Hematopoietic multipotent progenitor cell treated with erythropoietin and hydrocortisone succinate and interleukin-3 and kit ligand, for 4 days (in vitro differentiated cells): ENCODE measurements at regions not wholly inside any gene's neighbourhood (a gene's known extent, or its start where the extent isn't known, plus 50 kb on each side); places are given as distances from the start of the nearest gene placed in this dataset.

ENCODE experiments used
- DNase-seq: peaks from one replicate; pipeline ENCODE4 v3.0.0-alpha.2; 2015

DNA sequence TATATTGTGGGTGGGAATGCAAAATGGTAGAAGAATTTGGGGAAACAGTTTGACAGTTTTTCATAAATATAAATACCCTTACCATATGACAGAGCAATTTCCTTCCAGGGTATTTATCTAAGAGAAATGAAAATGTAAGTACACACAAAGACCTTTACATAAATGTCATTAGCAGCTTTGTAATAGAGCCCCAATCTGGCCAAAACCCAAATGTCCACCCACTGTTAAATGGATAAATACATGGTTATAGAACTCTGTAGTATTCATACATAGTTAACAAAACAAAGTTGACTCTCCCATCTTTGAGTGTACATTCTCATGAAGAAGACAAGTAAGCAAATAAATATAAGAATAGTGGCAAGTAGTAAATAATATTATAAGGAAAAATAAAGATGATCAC lies 514.8 kb upstream of the NOX3 start:
- no peak for DNase-seq

DNA sequence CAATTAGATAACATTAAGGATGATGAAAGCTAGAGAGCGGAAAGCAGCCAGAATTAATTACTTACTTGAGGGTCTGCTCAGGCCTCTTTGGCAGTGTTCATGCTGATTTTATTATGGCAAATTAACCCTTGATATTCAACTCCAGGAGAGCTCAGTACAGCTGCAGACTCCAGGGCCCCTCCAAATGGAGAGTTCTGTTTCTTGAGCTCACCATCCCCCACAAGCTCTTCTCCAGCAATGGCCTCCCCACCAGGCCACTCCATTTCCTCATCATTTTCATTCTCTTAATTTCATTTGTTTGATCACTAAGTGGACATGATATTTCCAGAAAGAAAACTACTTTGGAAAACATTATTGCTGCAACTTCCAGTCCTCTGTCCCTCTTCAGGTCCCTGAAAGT lies 513.3 kb upstream of the NOX3 start:
- no peak for DNase-seq

DNA sequence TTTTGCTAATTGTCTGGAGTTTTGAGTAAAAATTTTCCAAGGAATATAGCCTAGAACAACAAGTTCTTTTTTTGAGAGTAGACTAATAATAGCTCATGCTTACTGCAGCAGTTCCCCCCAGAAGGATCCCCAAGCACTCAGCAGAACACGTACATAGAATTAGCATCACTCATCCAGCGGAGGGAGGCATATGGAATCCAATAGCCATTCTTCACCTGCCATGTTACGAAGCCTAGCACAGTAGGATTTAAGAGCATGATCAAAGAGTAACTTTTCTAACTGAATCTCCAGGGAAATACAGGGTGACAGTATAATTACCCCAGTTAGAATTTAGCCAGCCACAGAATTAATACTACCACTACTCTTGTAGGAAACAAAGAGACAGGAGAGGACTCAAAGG lies 511.7 kb upstream of the NOX3 start:
- no peak for DNase-seq

DNA sequence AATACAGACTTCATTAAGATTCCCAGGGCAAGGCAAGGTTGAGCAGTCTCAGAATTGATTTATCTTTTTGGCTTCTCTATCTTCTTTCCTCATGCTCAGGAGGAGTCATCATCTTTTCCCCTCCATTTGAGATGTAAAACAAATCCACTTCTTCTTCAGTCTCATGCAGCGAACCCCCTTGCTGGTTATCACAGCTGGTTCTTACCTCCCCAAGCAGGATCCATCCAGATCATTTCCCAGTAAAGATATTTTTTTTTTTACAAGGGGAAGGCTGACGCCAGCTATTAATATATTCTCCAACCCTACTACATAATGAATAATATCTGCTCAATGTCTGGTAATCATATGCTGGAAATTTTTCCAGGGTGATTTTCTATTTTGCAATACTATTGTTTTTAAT lies 508.9 kb upstream of the NOX3 start:
- no peak for DNase-seq

DNA sequence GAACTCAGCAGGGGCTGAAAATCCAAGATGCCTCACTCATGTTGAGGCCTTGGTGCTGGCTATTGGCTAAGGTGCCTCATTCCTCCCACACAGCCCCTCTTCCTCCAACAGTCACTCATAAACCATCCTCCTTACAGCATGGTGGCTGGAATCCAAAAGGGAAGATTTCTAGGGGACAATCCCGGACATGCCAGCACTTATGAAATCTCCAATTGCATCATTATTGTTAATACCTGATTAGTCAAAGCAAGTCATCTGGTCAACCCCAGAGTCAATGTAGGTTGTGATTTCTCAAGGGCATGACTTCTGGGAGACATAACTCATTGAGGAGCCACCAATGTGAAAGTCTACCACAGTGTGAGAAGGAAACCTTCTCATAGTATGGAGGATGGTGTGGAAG lies 506.6 kb upstream of the NOX3 start:
- DNase-seq, result no peak

DNA sequence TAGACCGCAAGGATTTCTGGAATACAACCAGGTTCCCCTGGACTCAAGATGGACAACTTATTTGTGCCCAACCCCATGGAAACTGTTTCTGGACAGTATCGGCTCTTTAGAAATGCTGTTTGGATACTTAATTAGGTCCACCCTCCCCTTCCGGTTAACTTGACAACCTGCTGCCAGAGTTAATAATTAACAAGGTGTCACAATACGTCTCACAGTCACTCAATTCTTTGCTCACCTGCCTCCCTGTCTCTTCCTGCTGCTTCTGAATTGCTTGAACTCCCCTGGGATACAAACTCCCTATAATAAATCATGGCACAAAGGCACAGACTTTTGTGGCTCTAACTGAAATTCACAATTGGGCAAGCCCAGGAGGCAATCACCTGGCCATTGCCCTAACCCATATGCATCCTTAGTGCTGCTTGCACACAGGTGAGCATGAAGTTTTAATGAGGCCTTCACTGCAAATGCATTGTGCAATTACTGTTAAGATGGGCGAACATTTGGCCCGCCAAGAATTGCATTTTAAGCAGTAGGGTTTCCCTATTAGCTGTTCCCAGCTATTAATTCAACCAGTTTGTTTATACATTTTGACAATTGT lies 504.4 kb upstream of the NOX3 start:
- no peak for DNase-seq

DNA sequence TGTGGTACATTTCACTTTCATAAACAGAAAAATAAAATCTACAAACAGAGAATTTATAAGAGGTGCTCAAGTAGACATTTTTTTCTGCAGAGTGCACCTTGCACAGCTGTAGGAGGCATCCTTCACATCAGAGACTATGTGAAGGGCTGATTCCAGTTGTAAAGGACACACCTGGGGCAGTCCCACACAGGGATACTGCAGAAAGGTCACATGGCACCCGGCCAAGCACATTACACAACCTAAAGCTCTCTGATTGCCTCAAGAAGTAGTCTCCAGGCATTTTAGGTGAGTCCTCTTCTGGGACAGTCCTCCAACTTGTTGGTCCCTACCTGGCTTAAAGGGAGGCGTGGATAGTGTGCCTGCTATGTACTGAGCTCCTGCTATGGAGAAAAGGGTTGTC lies 502.9 kb upstream of the NOX3 start:
- no peak for DNase-seq

DNA sequence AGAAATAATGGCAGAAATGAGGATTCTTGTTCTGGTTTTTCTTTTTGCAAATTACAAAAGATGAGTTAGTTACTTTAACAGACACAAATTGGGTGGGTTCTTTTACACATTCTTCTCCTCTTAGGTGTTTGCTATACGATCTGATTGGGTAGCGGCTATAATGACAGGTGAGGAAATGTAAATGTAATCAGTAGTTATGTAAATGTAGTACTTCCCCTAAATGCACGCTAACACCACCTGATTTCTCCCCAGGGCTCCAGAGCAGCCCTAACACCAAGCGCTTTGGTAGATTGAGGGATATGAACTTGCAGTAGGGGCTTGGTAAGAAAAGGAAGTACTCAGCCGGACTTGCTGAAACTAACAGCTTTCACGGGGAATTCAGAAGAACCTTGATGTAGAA lies 499.4 kb upstream of the NOX3 start:
- peak; percentile 49 for DNase-seq

DNA sequence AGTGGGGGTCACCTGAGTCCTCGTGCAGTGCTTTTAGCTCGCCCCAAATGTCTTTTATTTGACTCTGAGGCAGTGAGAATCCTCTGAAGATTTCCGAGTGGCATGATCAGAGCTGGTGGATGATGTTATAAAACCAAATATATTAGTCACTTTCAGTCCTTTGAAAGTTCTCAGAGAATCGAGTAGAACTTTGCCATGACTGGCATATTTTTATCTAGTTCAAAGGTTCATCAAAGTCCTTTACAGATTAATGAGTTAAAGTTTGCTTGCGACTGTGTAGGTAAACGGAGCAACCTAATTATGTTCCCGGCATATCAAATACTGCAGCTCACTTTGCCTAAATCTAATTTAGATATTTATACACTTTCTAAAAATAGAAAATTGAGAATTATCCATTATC lies 498.5 kb upstream of the NOX3 start:
- no peak for DNase-seq

DNA sequence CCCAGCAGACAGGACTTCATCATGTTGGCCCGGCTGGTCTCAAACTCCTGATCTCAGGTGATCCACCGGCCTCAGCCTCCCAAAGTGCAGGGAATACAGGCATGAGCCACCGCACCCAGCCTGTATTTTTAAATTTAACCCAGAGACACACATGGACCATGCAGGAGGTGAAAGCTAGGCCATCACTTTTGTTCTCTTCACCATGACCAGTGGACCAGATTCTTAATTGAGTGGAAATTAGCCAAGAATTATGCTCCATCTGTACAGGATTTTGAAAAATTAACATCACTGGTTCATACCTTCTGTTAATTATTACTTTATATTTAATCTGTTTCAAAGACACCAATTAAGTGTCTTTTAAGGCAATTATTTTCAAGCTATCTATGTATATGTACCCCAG lies 493.6 kb upstream of the NOX3 start:
- no peak for DNase-seq

DNA sequence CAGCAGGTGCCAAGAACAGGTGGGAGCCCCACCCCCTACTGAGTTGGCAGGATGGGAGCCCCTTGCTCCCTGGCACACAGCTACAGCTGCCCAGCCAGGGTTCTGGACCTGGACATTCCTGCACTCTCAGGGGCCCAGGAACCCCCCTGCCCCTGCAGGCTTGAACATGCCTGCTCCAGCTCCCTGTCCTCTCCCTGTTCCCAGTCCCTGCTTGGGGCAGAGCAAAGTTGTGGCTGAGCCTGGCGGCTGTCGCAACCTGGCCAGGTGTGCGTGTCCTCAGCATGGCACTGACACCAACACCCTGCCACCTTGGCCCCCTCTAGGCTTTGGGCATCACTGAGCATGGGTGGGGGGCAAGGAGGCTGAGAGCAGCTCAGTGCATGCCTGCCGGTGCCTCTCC lies 491.2 kb upstream of the NOX3 start:
- no peak for DNase-seq

DNA sequence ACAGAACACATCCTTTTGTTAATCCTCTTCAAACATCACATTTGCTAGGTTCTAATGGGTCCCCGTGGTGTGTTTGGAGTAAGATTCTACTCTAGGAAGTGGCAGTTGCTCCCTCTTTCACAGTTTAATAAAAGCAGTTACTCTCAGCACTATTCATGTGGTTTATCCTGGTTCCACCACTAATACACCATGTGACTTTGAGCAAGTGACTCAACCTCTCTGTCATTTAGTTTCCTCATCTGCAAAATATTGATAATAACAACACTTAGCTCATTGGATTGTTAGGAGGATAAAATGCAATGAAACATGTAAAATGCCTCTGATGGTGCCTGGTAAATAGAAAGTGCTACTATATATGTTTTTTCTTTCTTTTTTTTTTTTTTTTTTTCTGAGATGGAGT lies 488.0 kb upstream of the NOX3 start:
- peak; percentile 5 for DNase-seq

DNA sequence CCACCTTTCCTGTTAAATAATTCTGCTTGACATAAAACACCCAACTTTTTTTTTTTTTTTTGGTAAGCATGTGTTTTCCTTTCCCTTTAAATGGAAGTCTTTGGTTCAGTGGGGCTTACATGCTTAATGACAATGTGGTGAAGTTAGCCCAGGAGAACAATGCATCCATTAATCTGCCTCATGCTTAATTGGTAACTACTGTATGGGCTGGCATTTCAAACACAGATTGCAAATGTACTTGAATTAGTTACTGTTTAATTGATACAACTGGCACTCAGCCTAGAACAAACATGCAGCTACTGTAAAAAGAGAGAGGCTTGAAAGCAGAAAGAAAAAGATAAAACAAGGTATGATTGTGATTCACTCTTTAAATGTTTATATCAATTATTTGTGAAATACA lies 483.6 kb upstream of the NOX3 start:
- no peak for DNase-seq

DNA sequence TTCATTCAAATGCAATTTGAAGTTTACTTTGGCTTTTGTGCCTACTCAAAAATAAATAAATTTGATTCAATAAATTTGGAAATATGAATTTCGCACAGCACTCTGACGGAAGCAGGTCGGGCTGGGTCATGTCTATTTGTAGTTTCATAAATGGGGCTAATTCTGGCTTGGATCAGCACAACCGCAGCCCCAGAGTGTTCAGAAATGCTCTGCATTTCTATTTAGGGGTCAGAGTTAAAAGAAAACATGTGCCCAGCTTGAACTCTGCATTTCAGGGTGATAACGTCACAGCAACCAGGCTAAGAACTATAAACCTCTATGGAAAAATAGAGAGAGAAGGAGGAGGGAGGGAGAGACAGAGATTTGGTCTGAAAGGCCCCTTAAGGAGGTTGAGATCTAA lies 480.9 kb upstream of the NOX3 start:
- DNase-seq, result no peak

DNA sequence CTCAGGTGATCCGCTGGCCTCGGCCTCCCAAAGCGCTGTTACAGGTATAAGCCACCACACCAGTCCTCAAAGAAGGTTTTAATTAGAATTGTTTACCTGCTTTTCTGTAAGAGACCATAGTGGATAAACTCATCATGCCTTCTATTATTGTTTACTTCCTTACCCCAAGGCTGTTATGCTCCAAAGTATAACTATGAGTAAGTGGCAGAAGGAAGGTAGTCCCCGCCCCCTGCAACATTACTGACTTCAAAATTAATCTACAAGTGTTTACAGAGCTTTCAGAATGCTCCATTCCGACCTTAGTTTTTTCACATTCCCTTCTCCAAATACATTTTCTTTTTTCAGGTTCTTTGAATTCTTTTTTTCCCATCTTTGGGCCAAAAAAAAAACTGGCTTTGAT lies 480.5 kb upstream of the NOX3 start:
- no peak for DNase-seq

DNA sequence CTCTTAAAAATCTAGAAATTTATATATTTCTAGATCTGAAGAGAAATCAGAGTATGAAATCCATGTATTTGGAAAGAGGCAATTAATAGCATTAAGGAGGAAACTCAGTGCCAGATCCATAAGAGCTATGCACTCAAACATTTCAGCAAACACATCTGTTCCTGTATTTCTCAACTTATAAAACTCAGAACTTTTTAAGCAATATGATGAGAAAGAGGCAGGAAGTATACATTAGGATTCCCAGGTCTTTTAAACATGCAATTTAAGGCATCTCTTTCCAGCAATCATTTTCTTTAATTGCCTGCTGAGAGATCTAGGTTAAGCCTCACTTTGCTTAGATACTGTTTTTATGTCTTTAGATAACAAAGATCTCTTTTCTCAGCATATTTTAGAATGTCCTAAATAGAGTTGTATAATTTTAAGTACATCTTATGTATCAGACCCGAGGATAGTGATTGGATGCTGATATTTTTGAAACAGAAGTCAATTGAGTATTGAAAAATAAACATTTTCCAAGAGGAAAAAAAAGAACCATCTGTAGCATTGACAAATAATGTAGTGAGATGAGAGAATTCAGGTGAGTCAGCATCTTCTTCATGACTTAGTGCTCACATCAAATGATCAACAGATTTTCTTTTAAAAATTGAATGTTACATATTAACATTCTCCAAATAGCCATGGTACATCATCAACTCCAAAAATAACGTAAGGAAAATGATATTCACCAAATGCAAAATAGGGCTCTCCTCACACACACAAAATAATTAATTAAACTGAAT lies 461.4 kb upstream of the NOX3 start:
- DNase-seq, result no peak

DNA sequence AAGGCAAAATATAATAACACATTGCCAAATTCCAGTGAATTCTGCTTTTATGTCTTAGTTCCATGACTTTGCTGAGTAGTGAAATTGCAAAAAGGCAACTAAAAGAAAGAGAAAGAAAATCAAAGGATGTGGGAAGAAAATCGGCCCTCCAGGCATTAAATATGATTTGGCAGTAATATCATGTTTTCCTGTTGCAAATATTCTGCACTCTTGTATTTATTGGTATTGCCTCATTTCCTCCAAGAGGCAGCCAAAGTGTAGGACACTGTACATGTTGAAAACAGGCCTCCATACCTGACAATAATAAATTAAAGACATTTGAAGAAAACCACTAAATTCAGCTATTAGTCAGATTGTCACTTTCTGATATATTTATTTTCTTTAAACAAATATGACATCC lies 460.0 kb upstream of the NOX3 start:
- DNase-seq, result no peak

DNA sequence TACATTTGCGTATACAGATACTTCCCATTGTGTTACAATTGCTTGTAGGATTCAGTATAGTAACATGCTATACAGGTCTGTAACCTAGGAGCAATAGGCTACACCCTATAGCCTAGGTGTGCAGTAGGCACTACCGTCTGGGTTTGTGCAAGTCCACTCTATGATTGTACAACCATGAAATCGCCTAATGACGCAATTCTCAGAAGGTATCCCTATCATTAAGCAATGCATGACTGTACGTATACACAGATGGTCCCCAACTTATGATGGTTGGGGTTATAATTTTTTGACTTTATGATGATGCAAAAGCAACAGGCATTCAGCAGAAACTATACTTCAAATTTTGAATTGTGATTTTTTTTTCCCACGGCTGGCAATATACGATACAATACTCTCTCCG lies 458.2 kb upstream of the NOX3 start:
- no peak for DNase-seq

DNA sequence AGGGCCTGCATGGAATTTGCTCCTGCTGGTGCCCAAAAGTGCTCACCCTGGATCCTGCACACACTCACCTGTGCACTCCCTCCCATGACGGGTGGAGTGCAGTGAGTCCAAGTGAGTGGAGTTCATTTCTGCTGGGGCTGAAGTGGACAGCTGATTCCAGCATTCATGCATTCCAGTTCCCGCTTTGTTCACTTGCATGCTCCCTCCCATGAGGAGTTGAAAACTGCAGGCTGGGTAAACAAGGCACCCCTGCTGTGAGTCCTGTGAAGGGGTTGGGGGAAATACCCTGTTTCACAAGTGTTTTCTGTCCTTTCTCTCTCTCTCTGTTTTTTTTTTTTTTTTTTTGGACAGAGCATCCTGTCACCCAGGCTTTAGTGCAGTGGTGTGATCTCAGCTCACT lies 454.1 kb upstream of the NOX3 start:
- DNase-seq, result no peak

DNA sequence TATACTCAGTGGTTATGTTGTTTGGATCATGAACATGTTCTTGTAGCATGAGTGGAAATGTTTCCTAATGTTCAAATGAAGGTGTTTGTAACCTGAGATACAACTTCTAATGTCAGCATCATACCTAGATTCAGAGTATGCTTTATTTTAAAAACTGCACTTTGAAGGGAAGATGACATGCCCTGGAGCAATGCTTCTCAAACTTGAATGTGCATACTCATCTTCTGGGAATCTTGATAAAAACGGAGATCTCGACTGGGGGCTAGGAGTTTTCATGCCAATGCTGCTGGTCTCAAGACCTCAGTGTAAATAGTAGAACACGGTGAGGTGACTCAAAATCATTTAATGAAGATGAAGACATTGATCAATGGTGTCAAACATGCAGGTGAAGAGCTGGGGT lies 440.0 kb upstream of the NOX3 start:
- no peak for DNase-seq

DNA sequence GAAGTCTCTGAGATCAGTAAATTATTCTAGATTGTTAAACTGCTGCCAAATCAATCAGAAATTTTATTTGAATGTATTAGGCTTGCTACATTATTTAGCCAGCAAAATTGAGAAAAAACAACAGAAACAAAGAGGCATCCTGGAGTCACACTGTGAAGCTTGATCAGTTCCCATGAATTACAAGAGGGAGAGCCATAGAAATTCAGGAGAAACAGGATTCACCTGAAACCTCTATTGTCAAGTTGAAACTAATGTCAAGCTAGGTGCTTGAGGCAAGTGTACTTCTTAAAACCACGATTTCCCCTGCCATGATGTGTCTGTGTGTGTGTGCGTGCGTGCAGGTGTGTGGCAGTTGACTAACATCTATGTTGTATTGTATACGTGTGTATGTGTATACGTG lies 439.1 kb upstream of the NOX3 start:
- no peak for DNase-seq

DNA sequence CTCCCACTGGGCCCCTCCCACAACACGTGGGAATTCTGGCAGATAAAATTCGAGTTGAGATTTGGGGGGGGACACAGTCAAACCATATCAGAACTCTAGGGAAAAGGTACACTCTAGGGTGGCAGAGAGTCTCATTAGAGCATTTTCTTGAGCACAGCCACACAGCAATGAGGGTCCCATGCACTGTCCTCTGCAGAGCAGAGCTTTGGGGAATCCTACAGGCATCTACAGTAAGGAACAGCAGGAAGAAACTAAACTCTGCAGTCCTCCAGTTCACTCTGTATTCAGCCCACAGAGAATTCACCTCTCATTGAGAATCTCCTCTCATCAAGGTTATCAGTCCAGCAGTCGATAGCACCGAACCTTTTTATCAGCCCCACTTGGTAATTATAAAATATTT lies 438.6 kb upstream of the NOX3 start:
- DNase-seq, result no peak

DNA sequence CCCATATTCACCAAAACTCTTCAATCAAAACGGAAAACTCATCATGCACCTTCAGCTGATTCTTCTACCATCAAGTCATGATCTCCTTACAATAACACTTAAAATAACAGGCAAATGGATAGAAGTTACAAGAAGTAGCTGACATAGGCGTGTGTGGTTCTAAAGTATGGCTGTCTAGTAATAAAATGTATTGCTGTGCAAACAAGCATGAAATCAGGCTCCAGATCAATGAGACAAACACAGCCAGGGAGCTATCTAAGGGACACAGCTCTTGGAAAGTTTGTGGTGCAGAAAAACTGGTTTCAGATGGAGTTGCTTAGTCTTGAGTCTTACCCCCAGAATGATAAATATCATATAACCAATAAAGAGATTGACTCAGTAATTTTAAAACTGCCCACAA lies 434.8 kb upstream of the NOX3 start:
- DNase-seq, result no peak

DNA sequence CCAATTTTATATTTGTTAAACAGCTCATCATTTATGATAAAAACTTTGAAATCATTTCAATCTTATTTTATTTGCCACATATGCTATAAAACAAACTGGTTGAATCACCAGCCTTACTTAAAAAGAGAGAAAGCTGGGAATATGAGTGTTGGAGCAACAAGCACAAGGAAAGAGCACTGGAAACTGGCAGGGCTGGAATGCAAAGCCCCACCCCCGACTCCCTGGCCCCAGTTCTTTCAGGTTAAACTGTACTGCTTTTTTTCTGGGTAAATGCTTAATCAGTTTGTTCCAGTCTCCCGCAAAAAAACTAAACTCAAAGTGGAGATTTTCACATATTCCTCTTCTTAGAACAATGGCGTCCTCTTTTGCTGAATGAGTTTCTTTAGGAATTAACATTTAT lies 433.8 kb upstream of the NOX3 start:
- no peak for DNase-seq

DNA sequence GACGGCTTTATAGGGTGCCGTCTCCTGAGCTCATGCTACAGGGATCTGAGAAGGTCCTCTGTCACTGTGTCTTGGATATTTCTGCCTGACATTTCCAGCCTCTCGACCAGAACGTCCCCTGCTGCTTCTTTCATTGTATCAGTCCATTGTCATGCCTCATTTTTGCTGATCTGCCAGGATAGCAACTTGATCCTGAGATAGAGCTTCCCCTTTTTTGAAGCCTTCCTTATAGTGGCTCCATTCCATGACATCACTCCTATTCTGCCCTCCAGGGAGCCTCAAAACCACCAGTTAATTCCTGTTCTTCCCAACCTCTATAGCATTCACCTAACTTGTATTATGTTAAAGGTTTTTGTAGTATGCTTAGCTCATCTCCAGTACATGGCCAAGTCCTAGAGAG lies 431.8 kb upstream of the NOX3 start:
- no peak for DNase-seq
